ENCODE measurements at regions not wholly inside any gene's neighbourhood (a gene's known extent, or its start where the extent isn't known, plus 50 kb on each side); places are given as distances from the start of the nearest gene placed in this dataset.

DNA sequence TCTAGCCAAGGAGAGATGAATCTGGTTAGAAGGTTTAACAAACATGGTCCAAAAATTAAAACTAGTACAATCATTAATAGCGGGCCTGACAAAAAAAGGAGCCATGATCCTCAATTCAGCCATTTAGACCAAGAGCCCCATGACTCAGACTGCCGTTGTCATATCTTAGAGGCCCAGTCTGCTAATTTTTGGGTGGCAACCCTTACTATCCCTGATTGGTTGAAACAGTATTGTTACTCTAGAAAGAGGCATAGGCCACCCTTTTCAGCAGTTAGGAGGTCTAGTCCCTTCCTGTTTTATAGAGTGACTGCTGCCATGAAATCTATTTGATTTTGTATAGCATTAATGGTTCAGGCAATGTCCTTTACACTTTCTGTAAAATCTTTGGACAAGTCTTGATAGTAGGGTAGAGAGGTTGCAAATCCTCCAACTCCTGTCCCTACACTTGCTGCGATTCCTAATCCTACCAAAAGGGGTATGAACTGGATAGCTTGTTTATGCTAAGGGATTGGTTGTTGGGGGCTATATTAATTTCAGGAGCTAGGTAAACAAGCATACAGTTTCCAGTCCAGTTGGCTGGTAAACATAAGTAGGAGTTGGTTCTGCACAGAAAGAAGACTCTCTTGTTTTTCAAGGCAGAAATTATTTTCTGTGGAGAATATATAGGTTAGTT, 1056.3 kb upstream of the CNTN5 start:
- DNase-seq (ENCODE audit: low spot score) = no peak

DNA sequence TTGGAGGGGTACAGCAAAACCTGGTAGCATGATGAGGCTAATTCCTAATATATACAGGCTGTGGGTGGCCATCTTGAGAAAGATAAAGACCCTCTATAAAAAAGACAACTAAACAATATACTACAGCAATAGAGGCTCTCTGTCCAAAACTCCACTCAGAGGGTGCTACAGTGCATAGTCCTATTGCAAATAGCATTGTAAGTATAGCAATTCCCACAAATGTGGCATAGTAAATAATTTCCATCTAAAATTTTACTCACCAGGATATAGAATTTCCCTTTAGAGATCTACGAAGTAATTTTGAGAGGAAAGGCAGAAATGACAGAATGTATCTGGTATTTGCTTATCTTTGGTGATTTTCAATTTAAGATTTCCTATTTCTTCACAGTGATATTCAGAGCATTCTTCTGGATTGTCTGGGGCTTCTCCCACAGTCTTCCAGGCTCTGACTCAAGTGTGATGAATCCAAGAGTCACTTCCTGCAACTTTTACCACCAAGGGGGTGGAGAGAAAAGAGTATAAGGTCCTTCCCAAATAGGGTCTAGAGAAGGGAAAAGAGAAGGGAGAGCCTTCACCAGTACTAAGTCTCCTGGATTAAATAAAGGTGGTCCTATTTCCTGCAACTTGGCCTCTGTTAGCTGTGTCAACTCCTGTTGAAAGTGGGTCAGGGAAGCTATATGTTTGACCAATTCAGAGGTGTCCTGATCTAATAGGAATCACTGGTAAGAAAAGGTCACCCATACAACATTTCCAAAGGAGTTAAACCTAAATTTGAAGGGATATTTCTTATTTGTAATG, 1054.7 kb upstream of the CNTN5 start:
- no peak for DNase-seq (ENCODE audit: low spot score)

- no peak for DNase-seq (ENCODE audit: low spot score)
These were observed 1053.8 kb upstream of the CNTN5 start for GRCh38 chr11:97966901-97967300.

- DNase-seq (ENCODE audit: low spot score) = no peak
These were observed 1052.7 kb upstream of the CNTN5 start for GRCh38 chr11:97968071-97968470.

- no peak for DNase-seq (ENCODE audit: low spot score)
These were observed 1048.0 kb upstream of the CNTN5 start for GRCh38 chr11:97972731-97973130.

DNA sequence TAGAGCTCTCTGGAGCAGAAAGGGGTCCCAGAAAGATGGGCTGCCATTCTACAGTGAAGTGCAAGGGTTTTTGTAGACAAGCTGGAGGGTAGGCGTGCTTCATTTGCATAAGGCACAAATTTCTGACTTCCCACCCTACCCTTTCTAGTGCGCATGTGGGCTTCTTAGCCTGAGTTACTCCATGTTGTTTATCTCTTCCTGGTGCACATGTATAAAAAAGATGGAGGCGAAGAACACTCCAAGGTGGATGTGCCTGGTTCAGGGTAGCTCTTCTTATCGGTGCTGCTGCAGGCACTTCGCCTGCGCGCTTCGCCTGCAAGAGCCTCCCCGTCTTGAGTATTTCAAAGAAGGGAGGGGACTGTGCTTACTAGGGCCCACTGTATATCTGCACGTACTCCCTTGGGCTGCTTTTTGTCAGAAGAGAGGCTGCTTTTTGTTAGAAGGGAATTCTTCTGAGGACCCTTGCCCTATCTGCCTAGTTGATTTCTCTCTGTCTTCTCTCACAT, 1047.3 kb upstream of the CNTN5 start:
- no peak for DNase-seq (ENCODE audit: low spot score)

GRCh38 chr11:97974798-97975498, 1045.8 kb upstream of the CNTN5 start:
- DNase-seq (ENCODE audit: low spot score) = no peak

DNA sequence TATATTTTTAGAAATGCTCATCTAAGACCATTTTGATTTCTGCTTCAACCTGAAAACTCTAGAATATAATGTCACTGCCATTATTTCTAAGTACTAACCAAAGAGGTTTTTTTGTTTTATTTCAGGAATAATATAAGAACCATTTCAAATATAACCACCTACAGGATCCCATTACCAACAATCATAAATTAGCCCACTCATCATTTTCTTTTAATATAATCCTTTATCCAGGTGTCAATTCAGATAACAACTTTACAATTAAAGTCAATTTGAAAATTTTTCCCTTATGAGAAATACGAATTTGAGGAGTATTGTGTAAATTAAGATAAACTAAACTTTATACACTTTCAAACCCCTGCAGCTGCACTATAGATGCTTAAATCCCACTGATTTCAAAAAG, 1043.0 kb upstream of the CNTN5 start:
- DNase-seq (ENCODE audit: low spot score) = no peak

DNA sequence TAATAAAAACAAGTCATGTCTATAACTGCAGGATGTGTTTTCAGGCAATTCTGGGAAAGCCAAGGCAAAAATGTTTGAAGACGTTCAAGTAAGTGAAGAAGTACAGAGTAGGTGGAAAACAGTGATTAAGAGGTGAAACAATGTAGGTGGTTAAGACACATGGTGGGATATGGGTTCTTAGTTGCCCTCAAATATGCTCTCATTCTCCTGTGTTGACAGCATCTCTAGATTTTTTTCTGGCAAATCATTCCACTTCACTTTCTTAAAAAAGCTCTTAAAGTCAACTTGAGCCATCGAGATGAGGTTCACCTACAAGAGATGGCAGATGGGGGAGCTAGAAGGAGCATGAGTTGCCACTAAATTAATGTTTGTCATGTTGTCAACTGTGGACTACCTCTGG, 1041.0 kb upstream of the CNTN5 start:
- DNase-seq (ENCODE audit: low spot score) = no peak

DNA sequence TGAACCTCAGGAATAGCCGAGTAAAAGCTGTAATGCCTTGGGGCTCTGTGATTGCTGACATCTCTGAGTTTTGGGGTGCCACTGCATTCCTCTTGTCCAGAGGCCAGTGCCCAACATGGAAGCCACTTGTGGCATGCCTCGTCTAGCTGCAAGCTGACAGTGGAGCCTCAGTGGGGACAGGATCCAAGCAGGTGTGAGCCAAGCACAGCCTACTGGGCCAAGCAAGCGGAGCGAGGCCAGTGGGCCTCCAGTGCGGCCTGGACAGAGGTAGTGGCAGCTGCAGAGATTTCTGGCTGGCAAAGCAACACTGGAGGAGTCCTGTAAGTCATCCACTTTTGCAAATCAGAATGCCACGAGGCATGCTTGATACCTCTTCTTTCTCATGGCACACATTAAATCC, 1038.2 kb upstream of the CNTN5 start:
- DNase-seq (ENCODE audit: low spot score) = no peak

- no peak for DNase-seq (ENCODE audit: low spot score)
These were observed 1031.6 kb upstream of the CNTN5 start for GRCh38 chr11:97989121-97989520.

DNA sequence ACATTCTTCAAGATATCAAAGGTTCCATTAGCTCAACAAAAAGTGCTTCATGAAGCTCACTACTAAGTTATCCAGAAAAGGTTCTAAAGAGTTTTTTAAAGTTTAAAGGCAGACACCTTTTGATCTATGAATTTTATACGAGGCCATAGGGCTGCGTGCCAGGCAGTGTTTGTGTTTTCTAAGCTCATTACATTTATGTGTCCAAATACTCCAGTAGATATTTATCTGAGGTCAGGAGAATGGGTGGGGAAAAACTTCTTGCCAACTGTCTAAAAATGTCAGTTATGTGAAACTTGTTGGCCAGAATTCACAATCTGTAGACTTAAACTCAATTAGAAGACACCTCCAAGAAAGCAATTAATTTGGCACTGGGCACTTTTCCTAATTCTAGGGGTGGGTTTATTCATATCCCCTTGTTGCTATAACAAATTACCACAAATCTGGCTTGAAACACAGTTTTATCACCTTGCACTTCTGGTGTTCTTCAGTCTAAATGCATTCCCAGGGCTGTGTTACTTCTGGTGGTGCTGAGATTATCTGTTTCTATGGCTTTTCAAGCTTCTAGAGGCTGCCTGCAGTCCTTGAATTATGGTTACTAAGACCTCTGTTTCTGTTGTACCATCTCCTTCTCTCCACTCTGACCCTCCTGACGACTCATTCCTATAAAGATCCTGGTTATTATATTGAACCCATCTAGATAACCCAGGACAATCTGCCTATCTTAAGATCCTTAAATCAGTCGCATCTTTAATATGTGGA, 1030.4 kb upstream of the CNTN5 start:
- DNase-seq (ENCODE audit: low spot score) = no peak

DNA sequence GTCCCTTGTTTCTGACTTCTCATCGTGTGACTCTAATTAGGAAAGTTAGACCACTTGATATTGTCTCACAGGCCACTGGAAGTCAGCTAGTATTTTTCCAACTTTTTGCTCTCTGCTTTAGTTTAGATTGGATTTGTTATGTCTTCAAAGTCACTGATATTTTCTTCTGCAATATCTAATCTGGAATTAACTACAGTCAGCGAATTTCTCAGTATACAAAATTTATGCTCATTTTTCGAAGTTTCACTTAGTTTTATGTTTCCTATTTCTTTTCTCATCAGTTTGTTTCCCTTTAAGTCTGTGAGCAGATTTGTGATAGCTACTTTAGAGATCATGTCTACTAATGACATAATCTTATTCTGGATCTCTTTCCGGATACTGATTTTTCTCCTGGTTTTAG, 1027.2 kb upstream of the CNTN5 start:
- DNase-seq (ENCODE audit: low spot score) = no peak

DNA sequence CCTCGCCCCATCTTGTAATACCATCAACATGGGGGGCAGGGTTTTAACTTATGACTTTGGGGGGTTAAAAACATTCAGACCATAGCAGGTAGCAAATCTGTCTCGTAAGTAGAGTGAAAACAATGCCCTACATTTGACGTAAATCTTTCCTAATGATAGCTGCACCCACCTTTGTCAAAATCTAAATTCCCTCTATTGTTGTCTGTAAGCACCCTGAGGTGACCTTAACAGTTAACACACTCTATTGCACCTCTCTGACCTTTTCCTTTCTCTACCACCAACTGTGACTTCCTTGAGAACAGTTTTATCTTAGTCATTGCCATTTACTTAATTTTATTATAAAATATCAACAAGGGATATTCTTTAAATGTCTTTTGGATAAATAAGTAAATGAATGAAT, 1024.9 kb upstream of the CNTN5 start:
- no peak for DNase-seq (ENCODE audit: low spot score)

GRCh38 chr11:97996762-97997161, 1024.0 kb upstream of the CNTN5 start:
- DNase-seq (ENCODE audit: low spot score) = no peak

- no peak for DNase-seq (ENCODE audit: low spot score)
These were observed 1017.0 kb upstream of the CNTN5 start for GRCh38 chr11:98003606-98004371.

- DNase-seq (ENCODE audit: low spot score) = no peak
These were observed 1013.7 kb upstream of the CNTN5 start for GRCh38 chr11:98007072-98007471.

- no peak for DNase-seq (ENCODE audit: low spot score)
These were observed 993.1 kb upstream of the CNTN5 start for GRCh38 chr11:98027652-98028051.

DNA sequence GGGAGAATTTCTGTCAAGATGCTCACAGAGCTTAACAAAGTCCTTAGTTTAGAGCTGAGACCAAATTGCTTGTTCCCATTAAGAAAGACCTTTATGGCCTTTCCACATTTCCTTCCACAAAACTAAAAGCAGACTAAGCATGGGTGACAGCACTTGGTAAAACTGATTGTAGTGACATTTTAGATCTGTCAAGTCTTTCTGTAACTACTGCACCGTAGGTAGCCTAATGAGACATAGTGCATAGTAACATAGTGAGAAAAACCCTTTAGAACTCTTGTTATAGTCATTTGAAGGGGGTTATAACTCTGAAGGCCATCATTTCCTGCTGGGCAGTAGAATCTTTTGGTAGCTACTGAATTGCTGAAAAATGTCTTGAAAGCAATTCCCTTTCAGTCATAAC, 990.9 kb upstream of the CNTN5 start:
- DNase-seq (ENCODE audit: low spot score) = no peak

DNA sequence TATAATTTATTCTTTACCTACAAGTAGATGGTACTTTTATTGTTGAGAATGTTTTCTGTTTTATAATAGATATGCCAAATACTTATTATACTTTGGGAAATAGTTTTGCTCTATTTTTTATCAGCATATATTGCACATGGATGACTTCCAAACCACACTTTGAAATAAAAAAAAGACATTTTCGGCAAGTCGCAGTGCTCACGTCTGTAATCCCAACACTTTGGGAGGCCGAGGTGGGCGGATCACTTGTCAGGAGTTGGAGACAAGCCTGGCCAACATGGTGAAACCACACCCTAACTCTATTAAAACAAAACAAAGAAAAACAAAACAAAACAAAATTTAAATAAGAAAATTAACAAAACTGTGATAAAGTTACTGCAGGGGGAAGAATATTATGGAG, 983.9 kb upstream of the CNTN5 start:
- no peak for DNase-seq (ENCODE audit: low spot score)

DNA sequence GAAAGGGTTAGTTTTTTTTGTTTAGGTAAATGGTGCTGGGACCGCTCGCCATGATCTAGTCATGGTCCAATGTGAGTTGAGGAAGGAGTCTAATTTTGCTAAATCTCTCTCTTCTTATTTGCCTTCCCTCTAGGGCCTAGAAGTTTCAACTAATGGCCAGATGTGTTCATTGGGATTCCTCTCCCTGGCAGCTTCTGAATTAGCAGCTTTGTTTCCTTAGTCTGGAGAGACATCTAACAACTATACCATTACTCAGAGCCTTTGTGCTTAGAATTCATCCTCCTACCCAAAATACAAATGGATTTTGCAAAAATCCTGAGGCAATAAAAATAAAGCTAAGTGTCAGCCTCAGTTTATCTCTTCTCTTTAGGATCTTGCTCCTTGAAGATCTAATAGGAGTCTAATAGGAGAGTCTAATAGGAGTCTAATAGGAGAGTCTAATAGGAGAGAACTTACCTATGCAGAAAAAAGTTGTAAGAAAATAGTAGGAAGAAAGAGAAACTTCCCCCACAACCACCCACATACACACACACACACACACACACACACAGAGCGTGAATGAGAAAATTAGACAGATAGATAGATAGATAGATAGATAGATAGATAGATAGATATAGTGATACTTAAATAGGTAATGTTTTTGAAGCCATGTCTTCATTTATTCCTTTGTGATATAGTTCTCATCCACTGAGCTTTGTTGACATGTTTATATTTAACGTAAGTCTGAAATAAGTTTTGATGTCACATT, 980.5 kb upstream of the CNTN5 start:
- no peak for DNase-seq (ENCODE audit: low spot score)

All from LoVo (cell line).